ENCODE measurements at regions not wholly inside any gene's neighbourhood (a gene's known extent, or its start where the extent isn't known, plus 50 kb on each side); places are given as distances from the start of the nearest gene placed in this dataset.

- Histone ChIP-seq H3K4me3 (ENCODE audit: low read depth, low read length) (no peak overlapping the region), H3K27ac (ENCODE audit: low read depth, low read length) (no peak overlapping the region), H3K27me3 (ENCODE audit: insufficient read depth, low read length) (no peaks in the 10 kb centered on the region), H3K79me2 (ENCODE audit: control insufficient read depth, insufficient read depth, low read length, unreplicated experiment) (no peaks in the 10 kb centered on the region), H3K36me3 (ENCODE audit: insufficient read depth, low read length) (no peaks in the 10 kb centered on the region), H2AFZ (ENCODE audit: low read length, unreplicated experiment) (no peak overlapping the region), H3K4me1 (ENCODE audit: control insufficient read depth, insufficient read depth, low read length, unreplicated experiment) (no peaks in the 10 kb centered on the region)
Observed at GRCh38 chr4:62408454-62408853, 1208.3 kb downstream of the ADGRL3 start.

- H2AFZ ChIP-seq (ENCODE audit: low read length, unreplicated experiment) = no peak overlapping the region
- no peaks in the 10 kb centered on the region for H3K27me3 ChIP-seq (ENCODE audit: insufficient read depth, low read length)
- no peaks in the 10 kb centered on the region for H3K79me2 ChIP-seq (ENCODE audit: control insufficient read depth, insufficient read depth, low read length, unreplicated experiment)
- H3K27ac ChIP-seq (ENCODE audit: low read depth, low read length) = no peak overlapping the region
- no peaks in the 10 kb centered on the region for H3K36me3 ChIP-seq (ENCODE audit: insufficient read depth, low read length)
- H3K4me1 ChIP-seq (ENCODE audit: control insufficient read depth, insufficient read depth, low read length, unreplicated experiment) = no peaks in the 10 kb centered on the region
- H3K4me3 ChIP-seq (ENCODE audit: low read depth, low read length) = no peak overlapping the region
Observed at GRCh38 chr4:62407534-62407933, 1207.4 kb downstream of the ADGRL3 start.

GRCh38 chr4:62402088-62402806 is 1202.1 kb downstream of the ADGRL3 start:
- Histone ChIP-seq H2AFZ (ENCODE audit: low read length, unreplicated experiment) (no peak overlapping the region), H3K4me3 (ENCODE audit: low read depth, low read length) (no peak overlapping the region), H3K36me3 (ENCODE audit: insufficient read depth, low read length) (no peaks in the 10 kb centered on the region), H3K27me3 (ENCODE audit: insufficient read depth, low read length) (no peaks in the 10 kb centered on the region), H3K4me1 (ENCODE audit: control insufficient read depth, insufficient read depth, low read length, unreplicated experiment) (no peaks in the 10 kb centered on the region), H3K27ac (ENCODE audit: low read depth, low read length) (no peak overlapping the region), H3K79me2 (ENCODE audit: control insufficient read depth, insufficient read depth, low read length, unreplicated experiment) (no peaks in the 10 kb centered on the region)

GRCh38 chr4:62399242-62399641 is 1199.1 kb downstream of the ADGRL3 start:
- no peak overlapping the region for H3K4me3 ChIP-seq (ENCODE audit: low read depth, low read length)
- H3K27ac ChIP-seq (ENCODE audit: low read depth, low read length) = no peak overlapping the region
- no peaks in the 10 kb centered on the region for H3K27me3 ChIP-seq (ENCODE audit: insufficient read depth, low read length)
- H3K79me2 ChIP-seq (ENCODE audit: control insufficient read depth, insufficient read depth, low read length, unreplicated experiment) = no peaks in the 10 kb centered on the region
- H3K4me1 ChIP-seq (ENCODE audit: control insufficient read depth, insufficient read depth, low read length, unreplicated experiment) = no peaks in the 10 kb centered on the region
- H2AFZ ChIP-seq (ENCODE audit: low read length, unreplicated experiment) = no peak overlapping the region
- H3K36me3 ChIP-seq (ENCODE audit: insufficient read depth, low read length) = no peaks in the 10 kb centered on the region

- H3K79me2 ChIP-seq (ENCODE audit: control insufficient read depth, insufficient read depth, low read length, unreplicated experiment) = no peaks in the 10 kb centered on the region
- no peaks in the 10 kb centered on the region for H3K4me1 ChIP-seq (ENCODE audit: control insufficient read depth, insufficient read depth, low read length, unreplicated experiment)
Observed at GRCh38 chr4:62398318-62398717, 1198.2 kb downstream of the ADGRL3 start.

GRCh38 chr4:62394766-62395165 is 1194.6 kb downstream of the ADGRL3 start:
- Histone ChIP-seq H3K79me2 (ENCODE audit: control insufficient read depth, insufficient read depth, low read length, unreplicated experiment) (no peaks in the 10 kb centered on the region), H3K27me3 (ENCODE audit: insufficient read depth, low read length) (no peaks in the 10 kb centered on the region), H3K36me3 (ENCODE audit: insufficient read depth, low read length) (no peaks in the 10 kb centered on the region), H3K4me1 (ENCODE audit: control insufficient read depth, insufficient read depth, low read length, unreplicated experiment) (no peaks in the 10 kb centered on the region), H3K4me3 (ENCODE audit: low read depth, low read length) (no peak overlapping the region), H3K27ac (ENCODE audit: low read depth, low read length) (no peak overlapping the region), H2AFZ (ENCODE audit: low read length, unreplicated experiment) (no peak overlapping the region)

More at GRCh38 chr4:62398318-62398717, 1198.2 kb downstream of the ADGRL3 start:
- Histone ChIP-seq H3K27ac (ENCODE audit: low read depth, low read length) (no peak overlapping the region), H3K4me3 (ENCODE audit: low read depth, low read length) (no peak overlapping the region), H2AFZ (ENCODE audit: low read length, unreplicated experiment) (no peak overlapping the region), H3K36me3 (ENCODE audit: insufficient read depth, low read length) (no peaks in the 10 kb centered on the region), H3K27me3 (ENCODE audit: insufficient read depth, low read length) (no peaks in the 10 kb centered on the region)

- H3K4me3 ChIP-seq (ENCODE audit: low read depth, low read length) = no peak overlapping the region
- H3K4me1 ChIP-seq (ENCODE audit: control insufficient read depth, insufficient read depth, low read length, unreplicated experiment) = no peaks in the 10 kb centered on the region
Observed at GRCh38 chr4:62387808-62388207, 1187.7 kb downstream of the ADGRL3 start.

GRCh38 chr4:62377700-62378099 is 1177.6 kb downstream of the ADGRL3 start:
- Histone ChIP-seq H3K79me2 (ENCODE audit: control insufficient read depth, insufficient read depth, low read length, unreplicated experiment) (no peaks in the 10 kb centered on the region), H3K27ac (ENCODE audit: low read depth, low read length) (no peak overlapping the region), H2AFZ (ENCODE audit: low read length, unreplicated experiment) (no peak overlapping the region), H3K36me3 (ENCODE audit: insufficient read depth, low read length) (no peaks in the 10 kb centered on the region), H3K4me1 (ENCODE audit: control insufficient read depth, insufficient read depth, low read length, unreplicated experiment) (no peaks in the 10 kb centered on the region), H3K27me3 (ENCODE audit: insufficient read depth, low read length) (no peaks in the 10 kb centered on the region), H3K4me3 (ENCODE audit: low read depth, low read length) (no peak overlapping the region)

More at GRCh38 chr4:62387808-62388207, 1187.7 kb downstream of the ADGRL3 start:
- Histone ChIP-seq H3K27me3 (ENCODE audit: insufficient read depth, low read length) (no peaks in the 10 kb centered on the region), H3K27ac (ENCODE audit: low read depth, low read length) (no peak overlapping the region), H3K36me3 (ENCODE audit: insufficient read depth, low read length) (no peaks in the 10 kb centered on the region), H3K79me2 (ENCODE audit: control insufficient read depth, insufficient read depth, low read length, unreplicated experiment) (no peaks in the 10 kb centered on the region), H2AFZ (ENCODE audit: low read length, unreplicated experiment) (no peak overlapping the region)

- Histone ChIP-seq H3K4me3 (ENCODE audit: low read depth, low read length) (no peak overlapping the region), H3K79me2 (ENCODE audit: control insufficient read depth, insufficient read depth, low read length, unreplicated experiment) (no peaks in the 10 kb centered on the region), H3K4me1 (ENCODE audit: control insufficient read depth, insufficient read depth, low read length, unreplicated experiment) (no peaks in the 10 kb centered on the region), H3K27me3 (ENCODE audit: insufficient read depth, low read length) (no peaks in the 10 kb centered on the region), H3K27ac (ENCODE audit: low read depth, low read length) (no peak overlapping the region), H3K36me3 (ENCODE audit: insufficient read depth, low read length) (no peaks in the 10 kb centered on the region), H2AFZ (ENCODE audit: low read length, unreplicated experiment) (no peak overlapping the region)
Observed at GRCh38 chr4:62377245-62377644, 1177.1 kb downstream of the ADGRL3 start.

- Histone ChIP-seq H3K4me3 (ENCODE audit: low read depth, low read length) (no peak overlapping the region), H3K4me1 (ENCODE audit: control insufficient read depth, insufficient read depth, low read length, unreplicated experiment) (no peaks in the 10 kb centered on the region), H3K79me2 (ENCODE audit: control insufficient read depth, insufficient read depth, low read length, unreplicated experiment) (no peaks in the 10 kb centered on the region), H3K27ac (ENCODE audit: low read depth, low read length) (no peak overlapping the region), H3K36me3 (ENCODE audit: insufficient read depth, low read length) (no peaks in the 10 kb centered on the region), H3K27me3 (ENCODE audit: insufficient read depth, low read length) (no peaks in the 10 kb centered on the region), H2AFZ (ENCODE audit: low read length, unreplicated experiment) (no peak overlapping the region)
Observed at GRCh38 chr4:62366939-62367338, 1166.8 kb downstream of the ADGRL3 start.

GRCh38 chr4:62360156-62360545 is 1160.0 kb downstream of the ADGRL3 start:
- H3K27ac ChIP-seq (ENCODE audit: low read depth, low read length) = no peak overlapping the region
- H2AFZ ChIP-seq (ENCODE audit: low read length, unreplicated experiment) = no peak overlapping the region
- no peaks in the 10 kb centered on the region for H3K4me1 ChIP-seq (ENCODE audit: control insufficient read depth, insufficient read depth, low read length, unreplicated experiment)
- no peaks in the 10 kb centered on the region for H3K36me3 ChIP-seq (ENCODE audit: insufficient read depth, low read length)
- no peaks in the 10 kb centered on the region for H3K27me3 ChIP-seq (ENCODE audit: insufficient read depth, low read length)
- H3K79me2 ChIP-seq (ENCODE audit: control insufficient read depth, insufficient read depth, low read length, unreplicated experiment) = no peaks in the 10 kb centered on the region
- no peak overlapping the region for H3K4me3 ChIP-seq (ENCODE audit: low read depth, low read length)

Data from ACC112 (cell line).